Right atrium auricular region (tissue), 2 donors: ENCODE measurements at regions not wholly inside any gene's neighbourhood (a gene's known extent, or its start where the extent isn't known, plus 50 kb on each side); places are given as distances from the start of the nearest gene placed in this dataset.

Experiments
- DNase-seq: peaks from one replicate; pipeline ENCODE4 v3.0.0-alpha.2; 2019; ENCODE audit warnings: low spot score
- H3K27ac ChIP-seq, 2 donors: fragments of 200-600 bp; sonication (generic); 1 replicate in 1 of 2; 2 replicates in 1 of 2; pipeline ENCODE4 v1.5.1; 2016 to 2019
- H3K27me3 ChIP-seq, 2 donors: fragments of 200-600 bp; sonication (generic); one replicate each; pipeline versions ENCODE4 v1.5.1 to v1.6.0; 2017 to 2019
- H3K36me3 ChIP-seq: fragments of 200-600 bp; sonication (generic); one replicate; pipeline ENCODE4 v1.5.1; 2016
- H3K4me1 ChIP-seq, 2 donors: fragments of 200-600 bp; sonication (generic); one replicate each; pipeline versions ENCODE4 v1.5.1 to v1.6.0; 2017 to 2019
- H3K4me3 ChIP-seq, 2 donors: fragments of 200-600 bp; sonication (generic); 1 replicate in 1 of 2; 2 replicates in 1 of 2; pipeline ENCODE4 v1.5.1; 2017 to 2019; ENCODE audit warnings: mild to moderate bottlenecking in 1 of 2, moderate library complexity in 1 of 2
- H3K9me3 ChIP-seq, 2 donors: fragments of 200-600 bp; sonication (generic); one replicate each; pipeline ENCODE4 v1.5.1; 2019
- TF ChIP-seq, protein P1 (sequence below), 2 donors: fragments of 200-600 bp; sonication (generic); IDR thresholded peaks; one replicate each; pipeline ENCODE4 v1.5.1; 2019; ENCODE audit warnings: antibody characterized with exemption in 2 of 2

- H3K9me3 ChIP-seq, result no peaks in the 10 kb centered on the region
- no peak for DNase-seq
Observed at GRCh38 chr4:162727232-162727631, 439.5 kb downstream of the NAF1 start.

DNA sequence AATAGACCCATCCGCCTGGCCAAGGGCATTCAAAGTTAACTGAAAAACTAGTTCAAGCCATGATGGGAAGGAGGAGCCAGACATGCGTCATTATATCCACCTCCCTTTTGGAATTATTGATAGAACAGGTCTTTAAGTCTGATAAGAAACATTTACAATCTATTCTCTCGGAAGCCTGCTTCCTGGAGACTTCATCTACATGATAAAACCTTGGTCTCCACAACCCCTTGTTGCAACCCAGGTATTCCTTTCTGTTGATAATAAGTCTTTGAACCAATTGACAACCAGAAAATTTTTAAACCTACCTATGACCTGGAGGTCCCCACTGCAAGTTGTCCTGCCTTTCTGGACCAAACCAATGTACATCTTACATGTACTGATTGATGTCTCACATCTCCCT is 451.3 kb downstream of the NAF1 start:
- no peak overlapping the region for H3K4me3 ChIP-seq
- no peaks in the 10 kb centered on the region for H3K36me3 ChIP-seq
- DNase-seq, result no peak
- H3K27me3 ChIP-seq, result no peaks in the 10 kb centered on the region
- no peak overlapping the region for H3K27ac ChIP-seq
- TF ChIP-seq, protein P1, sequence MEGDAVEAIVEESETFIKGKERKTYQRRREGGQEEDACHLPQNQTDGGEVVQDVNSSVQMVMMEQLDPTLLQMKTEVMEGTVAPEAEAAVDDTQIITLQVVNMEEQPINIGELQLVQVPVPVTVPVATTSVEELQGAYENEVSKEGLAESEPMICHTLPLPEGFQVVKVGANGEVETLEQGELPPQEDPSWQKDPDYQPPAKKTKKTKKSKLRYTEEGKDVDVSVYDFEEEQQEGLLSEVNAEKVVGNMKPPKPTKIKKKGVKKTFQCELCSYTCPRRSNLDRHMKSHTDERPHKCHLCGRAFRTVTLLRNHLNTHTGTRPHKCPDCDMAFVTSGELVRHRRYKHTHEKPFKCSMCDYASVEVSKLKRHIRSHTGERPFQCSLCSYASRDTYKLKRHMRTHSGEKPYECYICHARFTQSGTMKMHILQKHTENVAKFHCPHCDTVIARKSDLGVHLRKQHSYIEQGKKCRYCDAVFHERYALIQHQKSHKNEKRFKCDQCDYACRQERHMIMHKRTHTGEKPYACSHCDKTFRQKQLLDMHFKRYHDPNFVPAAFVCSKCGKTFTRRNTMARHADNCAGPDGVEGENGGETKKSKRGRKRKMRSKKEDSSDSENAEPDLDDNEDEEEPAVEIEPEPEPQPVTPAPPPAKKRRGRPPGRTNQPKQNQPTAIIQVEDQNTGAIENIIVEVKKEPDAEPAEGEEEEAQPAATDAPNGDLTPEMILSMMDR (IDR thresholded peaks at IDR 0.05), result no peak
- H3K4me1 ChIP-seq, result no peaks in the 10 kb centered on the region
- H3K9me3 ChIP-seq, result peaks cover 0 to 3% of the 10 kb centered on the region in 2 donors

More at GRCh38 chr4:162727232-162727631, 439.5 kb downstream of the NAF1 start:
- TF ChIP-seq, protein P1 (IDR thresholded peaks at IDR 0.05), result no peak
- Histone ChIP-seq H3K27me3 (no peaks in the 10 kb centered on the region), H3K36me3 (no peaks in the 10 kb centered on the region), H3K27ac (no peak overlapping the region), H3K4me3 (no peak overlapping the region), H3K4me1 (no peaks in the 10 kb centered on the region)

- TF ChIP-seq, protein P1 (IDR thresholded peaks at IDR 0.05), result no peak
- Histone ChIP-seq H3K4me3 (no peak overlapping the region), H3K9me3 (no peaks in the 10 kb centered on the region), H3K4me1 (peaks cover 0 to 5% of the 10 kb centered on the region in 2 donors), H3K36me3 (no peaks in the 10 kb centered on the region), H3K27me3 (no peaks in the 10 kb centered on the region), H3K27ac (no peak overlapping the region)
- DNase-seq, result no peak
Observed at GRCh38 chr4:162707962-162708361, 458.7 kb downstream of the NAF1 start.

GRCh38 chr4:162706632-162707031 is 460.1 kb downstream of the NAF1 start:
- no peak overlapping the region for H3K4me3 ChIP-seq
- no peaks in the 10 kb centered on the region for H3K9me3 ChIP-seq
- no peaks in the 10 kb centered on the region for H3K36me3 ChIP-seq
- H3K27me3 ChIP-seq, result no peaks in the 10 kb centered on the region
- TF ChIP-seq, protein P1 (IDR thresholded peaks at IDR 0.05), result no peak
- peaks cover 0 to 5% of the 10 kb centered on the region in 2 donors for H3K4me1 ChIP-seq
- no peak for DNase-seq
- H3K27ac ChIP-seq, result peak overlapping the region in 1 of 2 donors; percentile 71

DNA sequence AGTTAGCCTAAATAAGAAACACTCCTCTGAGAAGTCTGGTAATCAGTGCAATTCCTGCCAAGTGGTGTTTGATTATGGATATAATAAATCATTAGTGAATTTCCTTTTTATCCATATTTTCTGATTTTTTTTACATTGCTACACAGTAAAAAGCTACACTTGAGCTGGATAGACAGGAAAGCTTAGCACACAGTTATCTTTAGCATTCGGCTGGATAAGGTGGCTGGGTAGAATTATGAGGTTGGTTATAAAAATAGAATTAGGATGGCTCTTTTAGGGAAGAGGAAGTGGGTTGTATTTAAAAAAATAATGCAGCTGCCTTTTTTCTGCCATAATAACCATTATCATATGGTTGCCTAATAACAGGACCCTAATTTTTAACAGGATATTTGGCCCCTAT is 460.6 kb downstream of the NAF1 start:
- H3K9me3 ChIP-seq, result no peaks in the 10 kb centered on the region
- H3K27me3 ChIP-seq, result no peaks in the 10 kb centered on the region
- DNase-seq, result no peak
- peak overlapping the region in 1 of 2 donors; percentile 71 for H3K27ac ChIP-seq
- H3K4me1 ChIP-seq, result peaks cover 0 to 5% of the 10 kb centered on the region in 2 donors
- no peak overlapping the region for H3K4me3 ChIP-seq
- no peaks in the 10 kb centered on the region for H3K36me3 ChIP-seq
- TF ChIP-seq, protein P1 (IDR thresholded peaks at IDR 0.05), result no peak

DNA sequence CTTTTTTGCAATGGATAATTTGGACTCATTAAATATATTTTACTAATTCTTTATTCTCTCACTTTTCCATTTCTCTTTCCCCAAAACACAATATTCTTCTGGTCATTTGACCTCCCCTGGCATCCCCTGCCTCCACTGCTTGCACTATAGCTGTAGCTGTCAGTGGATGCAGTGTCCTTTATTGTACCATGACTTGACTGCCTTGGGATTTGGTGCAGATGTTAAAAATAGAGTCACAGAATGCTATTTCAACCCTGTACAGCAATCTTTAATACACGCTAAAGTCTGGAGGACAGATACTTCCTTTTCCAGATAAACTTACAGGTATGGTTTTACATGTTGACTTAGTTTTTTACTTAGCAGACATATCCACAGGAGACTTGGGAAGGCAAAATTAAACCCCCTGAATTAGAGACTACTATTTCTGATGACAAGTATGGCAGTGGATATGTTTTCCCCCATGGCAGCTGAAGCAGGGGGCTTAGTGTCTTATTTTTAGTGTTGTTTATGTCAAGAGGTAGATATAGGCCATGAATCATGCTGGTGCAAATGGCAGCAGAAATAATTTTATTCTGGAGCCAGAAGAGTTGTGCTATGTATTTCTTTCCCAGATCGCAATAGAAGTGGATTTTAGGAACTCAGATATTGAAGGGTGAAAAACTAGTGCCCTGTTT is 461.4 kb downstream of the NAF1 start:
- Histone ChIP-seq H3K36me3 (no peaks in the 10 kb centered on the region), H3K4me1 (peaks cover 0 to 5% of the 10 kb centered on the region in 2 donors), H3K27me3 (no peaks in the 10 kb centered on the region), H3K4me3 (no peak overlapping the region), H3K9me3 (no peaks in the 10 kb centered on the region), H3K27ac (peak overlapping the region in 1 of 2 donors; percentile 71)
- TF ChIP-seq, protein P1 (IDR thresholded peaks at IDR 0.05), result no peak
- DNase-seq, result no peak
